Limb (tissue), 2 donors: ENCODE measurements at regions not wholly inside any gene's neighbourhood (a gene's known extent, or its start where the extent isn't known, plus 50 kb on each side); places are given as distances from the start of the nearest gene placed in this dataset.

Experiments used
- DNase-seq, 2 donors: peaks; one replicate each; pipeline ENCODE4 v3.0.0-alpha.2; 2016; ENCODE audit errors: extremely low spot score in 2 of 2

DNA sequence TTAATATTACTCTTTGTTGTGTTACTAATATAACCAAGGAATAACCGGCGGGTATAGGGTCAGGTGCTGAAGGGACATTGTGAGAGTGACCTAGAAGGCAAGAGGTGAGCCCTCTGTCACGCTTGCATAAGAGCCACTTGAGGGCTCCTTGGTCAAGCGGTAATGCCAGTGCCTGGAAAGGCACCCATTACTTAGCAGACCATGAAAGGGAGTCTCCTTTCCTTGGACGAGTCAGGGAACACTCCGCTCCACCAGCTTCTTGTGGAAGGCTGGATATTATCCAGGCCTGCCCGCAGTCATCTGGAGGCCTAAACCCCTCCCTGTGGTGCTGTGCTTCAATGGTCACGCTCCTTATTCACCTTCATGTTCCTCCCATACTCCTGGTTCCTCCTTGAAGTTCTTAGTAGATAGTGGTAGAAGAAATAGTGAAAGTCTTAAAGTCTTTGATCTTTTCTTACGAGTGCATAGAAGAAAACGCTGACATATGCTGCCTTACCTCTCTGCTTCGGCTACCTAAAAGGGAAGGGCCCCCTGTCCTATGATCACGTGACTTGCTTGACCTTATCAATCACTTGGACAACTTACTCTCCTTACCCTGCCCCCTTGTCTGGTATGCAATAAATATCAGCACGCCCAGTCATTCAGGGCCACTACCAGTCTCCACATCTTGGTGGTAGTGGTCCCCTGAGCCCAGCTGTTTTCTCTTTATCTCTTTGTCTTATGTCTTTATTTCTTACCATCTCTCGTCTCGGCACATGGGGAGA lies 59.6 kb upstream of the DMRTB1 start:
- peak in 1 of 2 donors; percentile 8 for DNase-seq

DNA sequence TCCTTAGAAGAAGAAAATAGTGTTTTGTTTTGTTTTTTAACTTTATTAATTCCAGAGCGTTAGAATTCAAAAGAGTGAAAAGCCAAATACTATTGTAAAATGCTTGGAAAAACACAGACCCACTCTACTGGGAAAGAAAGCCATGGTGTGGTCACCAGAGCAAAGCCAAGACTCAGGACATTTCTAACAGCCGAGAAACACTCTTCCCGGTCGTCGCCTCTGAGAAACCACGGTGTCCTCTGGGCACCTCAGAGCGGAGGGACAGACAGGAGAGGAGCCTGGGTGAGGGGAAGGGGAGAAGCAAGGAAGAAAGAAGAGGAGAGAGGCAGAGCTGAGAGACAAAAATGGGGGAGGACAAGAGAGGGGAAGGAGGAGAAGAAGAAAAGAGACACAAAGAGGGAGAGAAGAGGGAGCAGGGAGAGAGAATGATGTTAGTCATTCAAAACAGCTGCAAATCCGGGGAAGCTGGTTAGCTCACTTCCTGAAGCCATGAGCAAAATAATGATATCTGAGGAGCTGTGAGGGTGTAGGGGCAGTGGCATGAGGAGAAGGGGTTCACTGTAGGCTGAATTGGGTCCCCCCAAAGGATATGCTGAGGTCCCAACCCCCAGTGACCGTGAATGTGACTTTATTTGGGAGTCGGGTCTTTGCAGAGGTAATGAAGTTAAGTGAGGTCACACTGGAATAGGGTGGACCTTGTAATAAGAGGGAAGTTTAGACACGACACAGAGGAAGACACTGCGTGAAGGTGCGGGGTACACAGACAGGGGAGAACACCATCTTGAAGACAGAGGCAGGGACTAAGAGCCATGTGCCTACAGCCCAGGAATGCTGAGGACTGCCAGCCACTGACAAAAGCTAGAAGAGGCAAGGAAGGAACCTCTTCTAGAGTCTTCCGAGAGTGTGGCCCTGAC lies 58.2 kb upstream of the DMRTB1 start:
- no peak for DNase-seq

DNA sequence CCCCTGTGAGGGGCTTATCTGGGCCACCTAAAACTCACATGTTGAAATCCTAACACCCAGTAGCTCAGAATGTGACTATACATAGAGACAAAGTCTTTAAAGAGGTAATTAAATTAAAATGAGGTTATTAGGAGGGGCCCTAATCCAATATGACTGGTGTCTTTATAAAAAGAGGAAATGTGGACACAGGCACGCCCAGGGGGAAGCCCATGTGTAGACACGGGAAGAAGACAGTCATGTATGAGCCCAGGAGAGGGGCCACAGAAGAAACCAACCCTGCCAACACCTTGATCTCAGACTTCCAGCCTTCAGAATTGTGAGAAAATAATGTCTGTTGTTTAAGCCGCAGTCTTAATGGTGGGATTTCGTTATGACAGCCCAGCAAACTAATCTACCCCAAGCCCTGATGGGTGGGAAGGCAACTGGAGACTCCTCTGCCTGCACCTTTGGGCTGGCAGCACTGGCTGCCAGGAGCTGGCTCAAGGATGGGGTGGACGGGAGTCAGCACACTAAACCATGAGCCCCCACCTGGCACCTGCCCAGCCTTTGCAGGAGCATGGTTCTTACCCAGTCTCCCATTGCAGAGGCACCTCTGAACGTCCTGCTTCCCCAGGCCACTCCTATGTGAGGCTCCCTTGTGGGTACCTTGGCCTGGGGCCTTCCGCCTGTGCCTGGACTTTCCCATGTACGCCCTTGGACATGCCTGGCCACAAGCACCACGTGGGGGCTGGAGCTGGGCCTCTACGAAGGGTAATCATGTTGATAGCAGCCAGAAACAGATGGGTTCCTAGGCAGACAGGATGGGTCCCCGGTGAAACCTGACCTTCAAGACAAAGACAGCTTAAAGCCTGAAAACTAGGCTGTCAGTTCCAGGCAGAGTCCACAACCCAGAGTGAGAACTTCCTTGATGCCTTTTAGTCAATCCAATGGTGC lies 57.1 kb upstream of the DMRTB1 start:
- DNase-seq: no peak

DNA sequence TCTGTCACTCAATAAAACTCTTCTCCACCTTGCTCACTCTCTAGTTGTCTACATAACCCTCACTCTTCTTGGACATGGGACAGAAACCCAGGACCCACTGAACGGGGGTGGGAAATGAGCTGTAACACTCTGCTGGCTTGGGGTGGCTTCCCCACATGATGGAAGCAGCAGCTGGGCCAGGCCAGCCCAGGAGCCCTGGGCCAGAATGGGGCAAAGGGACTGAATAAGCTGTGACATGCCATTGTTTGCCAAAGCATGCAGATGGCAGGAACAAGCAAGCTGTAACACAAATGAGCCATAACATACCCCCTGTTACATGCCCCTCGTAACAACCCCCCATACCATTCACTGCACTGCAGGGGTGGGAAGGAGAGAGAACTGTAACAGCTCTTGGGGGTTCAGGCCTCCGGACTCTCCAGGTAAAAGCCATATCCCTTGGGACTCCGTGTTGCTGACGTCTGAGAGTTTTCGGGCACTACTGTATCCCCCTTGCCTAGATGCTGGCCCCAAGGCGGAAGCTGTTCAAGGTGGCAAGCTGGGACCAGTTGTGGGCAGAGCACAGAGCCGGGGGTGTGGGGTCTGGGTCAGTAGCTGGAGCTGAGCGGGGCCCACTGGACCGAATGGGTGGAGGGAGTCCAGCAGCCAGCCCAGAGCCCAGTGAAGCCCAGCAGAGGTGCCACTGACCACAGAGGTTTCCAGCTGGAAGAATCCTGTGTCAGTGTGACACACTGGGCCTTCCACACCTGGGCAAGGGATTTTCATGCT lies 56.1 kb upstream of the DMRTB1 start:
- DNase-seq: no peak

DNA sequence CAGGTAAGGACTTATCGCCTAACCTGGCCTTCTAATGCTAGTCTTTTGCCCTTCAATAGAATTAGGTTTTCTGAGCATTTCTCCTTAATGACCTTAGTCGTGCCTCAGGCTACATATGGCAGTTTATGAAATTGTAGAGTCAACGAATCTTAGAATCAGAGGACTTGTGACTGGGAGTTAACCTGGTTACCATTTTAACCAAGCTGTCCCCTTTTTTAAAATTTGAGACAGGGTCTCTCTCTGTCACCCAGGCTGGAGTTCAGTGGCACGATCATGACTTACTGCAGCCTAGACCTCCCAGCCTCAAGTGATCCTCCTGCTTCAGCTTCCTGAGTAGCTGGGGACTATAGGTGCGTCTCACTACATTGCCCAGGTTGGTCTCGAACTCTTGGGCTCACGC lies 53.5 kb upstream of the DMRTB1 start:
- no peak for DNase-seq

DNA sequence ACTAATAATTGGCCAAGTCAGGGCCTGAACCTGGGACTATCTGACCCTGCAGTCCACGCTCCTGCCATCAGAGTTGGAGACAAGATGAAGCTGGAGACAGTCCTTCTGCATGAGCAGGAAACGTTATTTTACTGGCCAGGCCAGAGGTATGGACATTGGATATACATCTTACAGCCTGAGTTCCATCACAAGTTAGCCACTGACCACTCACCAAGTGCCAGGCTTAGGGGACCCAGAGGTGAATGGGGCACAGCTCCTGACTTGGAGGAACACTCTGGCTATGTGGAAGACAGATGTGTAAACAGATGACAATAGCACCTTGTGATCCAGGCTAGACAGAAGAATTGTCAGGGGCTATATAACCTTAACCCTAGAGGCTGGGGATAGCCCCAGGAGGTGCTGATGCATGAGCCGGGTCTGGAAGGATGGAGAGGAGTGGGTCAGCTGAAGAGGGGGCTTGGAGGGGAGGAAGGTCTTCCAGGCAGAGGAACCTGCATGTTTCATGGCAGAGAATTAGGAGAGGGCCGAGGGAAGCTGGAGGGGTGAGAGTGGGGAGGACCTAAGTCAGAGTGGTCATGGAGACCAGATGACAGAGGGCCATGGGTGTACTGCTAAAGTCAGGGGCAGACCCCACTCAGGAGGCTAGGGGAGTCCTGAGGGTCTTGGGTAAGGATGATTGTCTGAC lies 52.5 kb upstream of the DMRTB1 start:
- no peak for DNase-seq

DNA sequence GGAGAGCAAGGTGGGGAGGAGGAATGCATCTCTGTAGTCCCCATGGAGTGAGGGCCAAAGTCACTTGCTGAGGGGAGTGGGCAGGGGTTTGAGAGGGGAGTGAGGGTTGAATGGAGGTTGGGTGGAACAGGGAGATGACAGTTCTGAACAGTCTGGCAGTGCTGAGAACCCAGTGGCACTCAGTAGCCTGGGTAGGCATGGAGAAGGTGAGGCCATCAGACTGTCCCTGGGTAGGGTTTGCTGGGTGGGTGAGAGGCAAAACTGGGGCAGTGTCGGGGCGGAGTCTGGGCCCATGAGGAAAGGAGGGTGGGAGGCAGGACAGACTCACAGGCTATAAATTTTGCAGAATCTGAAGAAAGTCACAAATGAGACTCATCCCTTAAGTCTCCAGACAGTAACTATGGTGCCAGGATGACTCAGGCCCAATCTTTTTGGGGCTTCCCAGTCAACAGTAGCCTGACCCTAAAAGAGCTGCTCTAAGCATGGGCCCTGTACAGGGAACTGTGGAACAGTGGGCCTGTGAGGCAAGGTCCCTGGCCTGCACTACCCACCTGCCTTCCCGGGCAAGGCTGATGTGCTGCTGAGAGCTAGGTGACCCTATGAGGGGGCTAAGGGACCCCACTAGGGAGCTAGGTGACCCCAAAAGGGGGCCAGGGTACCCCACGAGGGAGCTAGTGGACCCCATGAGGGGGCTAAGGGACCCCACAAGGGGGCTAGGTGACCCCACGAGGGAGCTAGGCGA lies 51.0 kb upstream of the DMRTB1 start:
- DNase-seq: no peak

DNA sequence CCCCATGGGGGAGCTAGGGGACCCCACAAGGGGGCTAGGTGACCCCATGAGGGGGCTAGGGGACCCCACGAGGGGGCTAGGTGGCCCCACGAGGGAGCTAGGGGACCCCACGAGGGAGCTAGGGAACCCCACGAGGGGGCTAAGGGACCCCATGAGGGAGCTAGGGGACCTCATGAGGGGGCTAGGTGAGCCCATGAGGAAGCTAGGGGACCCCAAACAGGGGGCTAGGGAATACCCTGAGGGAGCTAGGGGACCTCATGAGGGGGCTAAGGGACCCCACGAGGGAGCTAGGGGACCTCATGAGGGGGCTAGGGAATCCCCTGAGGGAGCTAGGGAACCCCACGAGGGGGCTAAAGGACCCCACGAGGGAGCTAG lies 50.5 kb upstream of the DMRTB1 start:
- DNase-seq: no peak

DNA sequence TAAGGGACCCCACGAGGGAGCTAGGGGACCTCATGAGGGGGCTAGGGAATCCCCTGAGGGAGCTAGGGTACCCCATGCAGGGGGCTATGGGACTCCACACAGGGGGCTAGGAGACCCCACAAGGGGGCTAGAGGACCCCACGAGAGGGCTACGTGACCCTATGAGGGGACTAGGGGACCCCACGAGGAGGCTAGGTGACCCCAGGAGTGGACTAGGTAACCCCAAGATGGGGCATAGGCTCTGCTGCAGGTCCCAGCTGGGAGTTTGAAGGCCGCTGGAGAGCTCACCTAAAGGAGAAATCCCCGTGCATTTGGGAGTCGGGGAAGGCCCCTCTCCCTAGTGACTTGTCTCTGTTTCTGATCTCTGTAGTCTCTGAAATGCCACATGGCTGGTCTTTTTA lies 50.0 kb upstream of the DMRTB1 start:
- DNase-seq: no peak
